Suppressor macrophage treated with lipopolysaccharide for 4 hours (primary cell): ENCODE measurements at regions not wholly inside any gene's neighbourhood (a gene's known extent, or its start where the extent isn't known, plus 50 kb on each side); places are given as distances from the start of the nearest gene placed in this dataset.
A peak's percentile ranks its signal among the peaks of the same experiment; 100 is the strongest.

Source experiments
- DNase-seq: peaks from one replicate; pipeline ENCODE4 v3.0.0-alpha.2; 2020

DNA sequence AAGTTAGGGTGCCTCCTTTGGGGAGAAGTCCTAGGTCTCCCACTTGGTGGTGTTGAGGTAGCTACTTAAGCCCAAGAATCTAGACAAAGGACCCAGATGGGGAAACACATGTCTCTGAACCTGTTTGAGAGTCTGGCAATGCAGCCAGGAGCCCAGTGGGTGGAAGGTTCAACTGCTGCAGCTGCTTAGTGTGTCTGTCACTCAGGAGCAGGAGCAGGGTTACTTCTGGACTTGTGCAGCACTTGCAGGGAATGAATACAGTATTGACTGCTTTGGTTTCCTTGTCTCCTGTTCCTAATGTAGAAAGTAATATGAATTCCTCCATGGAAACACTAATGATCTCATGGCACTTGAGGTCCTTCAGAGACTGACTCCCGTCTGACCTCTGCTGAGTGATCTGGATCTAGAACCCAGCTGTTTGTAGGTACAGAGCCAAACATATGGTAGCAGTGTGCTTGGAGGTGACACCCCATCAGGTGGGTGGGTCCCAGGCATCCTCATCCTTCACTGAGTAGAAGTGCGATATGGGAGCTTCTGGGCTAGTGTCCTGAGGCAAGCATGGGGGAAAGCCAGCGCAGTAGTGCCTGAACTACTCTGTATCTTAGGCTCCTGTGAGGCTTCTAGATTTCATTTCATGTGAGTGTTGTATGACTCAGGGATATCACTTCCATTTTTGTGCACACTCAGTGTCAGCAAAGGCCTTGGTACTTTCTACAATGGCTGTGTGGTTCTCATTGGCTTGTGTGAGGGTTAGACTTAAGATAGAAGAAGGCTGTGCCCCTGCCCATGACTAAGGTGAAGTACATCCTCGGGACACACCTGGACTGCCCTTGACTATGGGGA lies 85.0 kb upstream of the WDR1 start:
- DNase-seq: no peak

DNA sequence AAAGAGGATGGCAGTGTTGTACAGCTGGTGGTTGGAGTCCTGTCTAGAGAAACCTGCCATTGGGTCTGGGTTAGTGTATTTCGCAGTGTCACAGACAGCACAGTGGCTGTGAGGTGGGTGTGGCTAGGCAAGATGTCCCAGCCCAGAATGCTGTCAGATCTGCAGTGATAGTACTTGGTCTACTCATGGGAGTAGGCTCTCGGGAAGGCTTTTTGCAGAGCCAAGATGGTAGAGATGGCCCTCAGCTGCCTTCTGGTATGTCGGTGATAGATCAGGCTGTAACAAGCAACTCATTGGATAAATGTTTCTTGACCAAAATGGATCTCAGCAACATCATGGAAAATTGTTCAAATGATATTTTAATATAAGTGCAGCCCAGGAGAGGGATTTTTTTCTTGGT lies 84.3 kb upstream of the WDR1 start:
- DNase-seq: no peak

- DNase-seq: no peak
These were observed 81.8 kb upstream of the WDR1 start for GRCh38 chr4:10198365-10198764.

DNA sequence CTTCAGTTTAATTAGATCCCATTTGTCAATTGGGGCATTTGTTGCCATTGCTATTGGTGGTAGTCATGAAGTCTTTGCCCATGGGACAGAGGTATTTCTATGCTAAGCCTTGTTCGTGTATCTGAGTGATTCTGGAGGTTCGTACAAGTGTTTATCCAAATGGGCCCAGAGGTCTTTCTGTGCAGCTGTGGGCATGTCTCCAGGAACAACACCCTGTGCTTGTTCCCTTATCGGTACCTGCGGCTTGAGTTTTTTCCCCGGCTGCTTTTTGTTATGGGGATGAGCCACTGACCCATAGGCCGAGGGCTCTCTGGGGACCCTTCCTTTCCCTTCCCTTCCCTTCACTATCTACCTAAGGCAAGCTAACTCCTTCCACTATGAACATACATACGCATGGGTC lies 81.4 kb upstream of the WDR1 start:
- no peak for DNase-seq

DNA sequence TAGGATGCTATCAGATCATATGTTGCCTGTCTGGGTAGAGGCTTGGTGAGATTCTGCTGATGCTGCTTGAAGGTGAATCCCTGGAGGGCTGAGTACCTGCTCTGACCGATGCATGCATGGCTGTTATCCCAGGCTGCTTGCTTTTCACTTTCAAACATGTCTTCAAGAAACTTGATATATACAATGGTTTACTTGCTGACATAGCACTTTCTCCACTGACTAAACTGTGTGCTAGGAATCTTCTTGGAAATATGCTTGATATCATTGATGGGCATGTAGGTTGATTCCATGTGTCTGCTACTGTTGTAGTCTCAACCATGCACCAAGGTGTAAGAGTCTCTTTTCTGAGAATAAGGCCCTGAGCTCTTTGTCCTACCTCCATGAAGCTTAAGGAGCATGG lies 79.6 kb upstream of the WDR1 start:
- no peak for DNase-seq

DNA sequence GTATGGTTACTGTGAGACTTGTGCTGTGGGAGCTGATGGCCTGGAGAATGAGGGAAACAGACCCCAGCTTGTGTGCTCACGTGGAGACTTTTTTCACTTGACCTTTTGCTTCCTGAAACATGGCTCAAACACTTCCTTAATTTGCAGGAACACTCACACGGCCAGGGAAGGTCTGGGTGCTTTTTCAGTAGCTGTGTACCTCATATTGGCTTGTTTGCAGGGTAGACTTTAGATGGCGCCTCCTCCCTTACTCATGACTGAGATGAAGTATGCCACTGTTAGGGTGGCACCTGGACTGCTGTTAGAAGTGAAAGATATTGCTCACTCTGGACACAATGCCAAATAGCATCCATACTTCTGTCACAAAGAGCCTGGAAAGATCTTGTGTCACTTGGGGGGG lies 75.7 kb upstream of the WDR1 start:
- DNase-seq: peak; percentile 31

- DNase-seq: no peak
These were observed 71.9 kb upstream of the WDR1 start for GRCh38 chr4:10188400-10189004.

- DNase-seq: peak; percentile 30
These were observed 69.9 kb upstream of the WDR1 start for GRCh38 chr4:10186228-10187214.

GRCh38 chr4:10185518-10186227 lies 69.1 kb upstream of the WDR1 start:
- no peak for DNase-seq

DNA sequence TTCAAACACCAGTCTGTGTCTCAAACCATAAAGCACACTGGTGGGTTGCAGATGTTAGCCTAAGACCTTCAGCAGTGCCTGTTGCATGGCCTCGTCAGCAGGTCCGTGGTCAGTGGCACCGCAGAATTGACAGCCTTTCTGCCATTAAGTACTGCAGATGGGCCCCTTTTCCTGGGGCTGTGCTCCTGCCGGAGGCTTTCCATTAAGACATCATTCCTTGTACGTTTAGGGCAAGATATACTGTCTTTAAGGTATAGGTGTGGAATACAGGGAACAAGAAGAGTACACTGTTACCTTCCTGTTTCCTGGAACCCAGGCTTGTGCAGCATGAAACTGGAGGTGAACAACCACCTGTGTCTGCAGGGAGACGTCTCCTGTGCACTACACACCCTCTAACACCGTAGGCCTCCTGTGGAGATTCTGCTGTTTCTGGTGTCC lies 67.9 kb upstream of the WDR1 start:
- DNase-seq: no peak

DNA sequence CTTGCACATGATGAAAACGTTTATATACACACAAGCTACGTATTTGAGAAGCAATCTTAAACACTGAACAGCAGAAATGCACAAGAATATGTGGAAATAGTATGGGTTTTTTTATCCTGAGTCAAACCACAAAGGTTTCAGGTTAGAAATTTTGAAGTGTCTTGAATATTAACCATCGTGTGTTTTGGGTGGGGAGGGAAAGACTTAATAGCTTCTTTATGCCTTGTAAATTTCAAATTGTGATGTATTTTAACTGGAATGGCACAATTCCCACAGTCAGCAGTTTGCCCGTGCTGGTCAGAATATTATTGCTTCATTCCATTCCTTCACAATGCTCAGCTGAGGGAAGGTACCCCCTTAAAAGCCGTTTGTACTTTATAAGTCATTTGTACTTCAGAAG lies 67.4 kb upstream of the WDR1 start:
- DNase-seq: no peak

GRCh38 chr4:10183462-10183861 lies 66.9 kb upstream of the WDR1 start:
- no peak for DNase-seq

- no peak for DNase-seq
These were observed 66.1 kb upstream of the WDR1 start for GRCh38 chr4:10182446-10183424.

- DNase-seq: no peak
These were observed 65.3 kb upstream of the WDR1 start for GRCh38 chr4:10181745-10182445.

- peak; percentile 42 for DNase-seq
These were observed 64.5 kb upstream of the WDR1 start for GRCh38 chr4:10180927-10181744.

- DNase-seq: no peak
These were observed 64.0 kb upstream of the WDR1 start for GRCh38 chr4:10180603-10180926.

DNA sequence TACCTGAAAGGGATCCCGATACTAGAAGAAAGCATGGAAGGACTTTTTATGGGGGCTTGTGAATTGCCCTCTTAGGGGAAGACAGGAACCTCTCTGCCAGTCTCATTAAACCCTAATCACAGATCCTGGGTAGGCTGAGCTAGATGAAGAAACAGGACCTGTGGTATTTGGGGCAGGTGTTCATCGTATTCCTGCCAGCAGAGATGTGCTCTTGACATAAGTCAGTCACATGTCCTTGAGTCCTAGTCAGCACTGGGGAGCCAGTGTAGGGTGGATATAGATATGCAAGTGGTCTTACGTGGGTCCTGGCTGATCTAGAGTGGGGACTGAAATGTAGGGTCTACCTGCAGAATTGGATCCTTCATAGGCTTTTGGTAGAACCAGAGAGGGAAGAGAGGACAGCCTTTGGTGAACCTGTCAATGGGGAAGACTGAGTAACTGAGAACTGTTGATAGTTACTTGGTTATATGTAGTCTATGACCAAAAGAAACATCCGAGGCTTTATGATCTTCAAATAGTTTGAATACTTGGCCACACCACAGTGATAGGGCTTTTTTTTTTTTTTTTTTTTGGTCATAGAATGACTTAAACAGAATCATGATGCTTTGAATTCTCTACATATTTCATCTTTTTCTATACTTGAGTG lies 63.5 kb upstream of the WDR1 start:
- DNase-seq: no peak

- DNase-seq: no peak
These were observed 62.2 kb upstream of the WDR1 start for GRCh38 chr4:10178763-10179162.

- DNase-seq: no peak
These were observed 59.0 kb upstream of the WDR1 start for GRCh38 chr4:10175626-10176025.
